HEK293T (cell line): ENCODE measurements at regions not wholly inside any gene's neighbourhood (a gene's known extent, or its start where the extent isn't known, plus 50 kb on each side); places are given as distances from the start of the nearest gene placed in this dataset.

ENCODE experiments used
- ARNT ChIP-seq: fragments of 450-650 bp; IDR thresholded peaks from 2 replicates; pipeline ENCODE4 v1.6.1; 2017; ENCODE audit warnings: mild to moderate bottlenecking
- BHLHE40 ChIP-seq: fragments of 450-650 bp; IDR thresholded peaks from 2 replicates; pipeline ENCODE4 v1.6.1; 2016; ENCODE audit warnings: mild to moderate bottlenecking, moderate library complexity, borderline replicate concordance
- ELF4 ChIP-seq: fragments of 450-650 bp; IDR thresholded peaks from 2 replicates; pipeline ENCODE4 v1.6.1; 2017; ENCODE audit warnings: antibody characterized with exemption
- FOXM1 ChIP-seq: fragments of 450-650 bp; IDR thresholded peaks from 2 replicates; pipeline ENCODE4 v1.6.1; 2017; ENCODE audit warnings: mild to moderate bottlenecking, borderline replicate concordance
- PKNOX1 ChIP-seq: fragments of 450-650 bp; IDR thresholded peaks from 2 replicates; pipeline ENCODE4 v1.6.1; 2016
- SP1 ChIP-seq: fragments of 450-650 bp; IDR thresholded peaks from 2 replicates; pipeline ENCODE4 v1.6.1; 2017
- SUZ12 ChIP-seq: fragments of 450-650 bp; IDR thresholded peaks from 2 replicates; pipeline ENCODE4 v1.6.1; 2016; ENCODE audit warnings: mild to moderate bottlenecking
- ZNF384 ChIP-seq: fragments of 450-650 bp; IDR thresholded peaks from 2 replicates; pipeline ENCODE4 v1.6.1; 2016

DNA sequence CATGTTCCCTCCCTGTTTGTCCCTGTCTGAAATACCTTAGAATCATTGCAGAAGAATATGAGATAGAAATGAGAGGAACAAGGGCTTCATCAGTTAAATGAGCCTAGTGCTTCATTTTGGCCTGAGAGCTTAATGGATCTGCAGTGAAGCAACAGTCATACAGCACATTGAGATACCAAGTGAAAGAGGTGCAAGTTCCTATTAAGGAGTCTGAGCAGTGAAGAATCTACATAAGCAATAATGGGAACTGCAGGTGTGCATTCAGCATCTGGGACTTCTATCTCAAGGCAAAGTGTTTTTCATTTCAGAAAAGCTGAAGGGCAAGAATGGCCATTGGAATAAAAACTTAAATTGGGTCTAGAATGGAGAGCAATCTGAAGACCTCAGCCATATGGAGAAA, 323.2 kb upstream of the SLC39A10 start:
- TF ChIP-seq ZNF384 (no peak), FOXM1 (no peak), PKNOX1 (no peak), SUZ12 (no peak), ELF4 (no peak), SP1 (no peak), ARNT (no peak), BHLHE40 (no peak)
